A673 (cell line): ENCODE measurements at regions not wholly inside any gene's neighbourhood (a gene's known extent, or its start where the extent isn't known, plus 50 kb on each side); places are given as distances from the start of the nearest gene placed in this dataset.

Experiments used
- BruUV-seq: library from RNA; stranded (reverse); fragments of 400-500 nt; replicated peaks from 2 replicates; lab custom pipeline; 2021; lab: Mats Ljungman, UMichigan
- CTCF ChIA-PET: fragments of 300-600 bp; sonication (Branson Sonifier 250); formaldehyde crosslinking; loops from one replicate; lab custom pipeline; 2022; ENCODE audit warnings: antibody characterized with exemption; lab: Charles Lee
- POLR2A ChIA-PET: fragments of 300-600 bp; sonication (Branson Sonifier 250); formaldehyde crosslinking; loops from one replicate; lab custom pipeline; 2022; ENCODE audit warnings: antibody characterized with exemption; ENCODE audit not compliant: low non-redundant PET; lab: Charles Lee
- DNase-seq: peaks from one replicate; pipeline ENCODE4 v3.0.0-alpha.2; 2015; ENCODE audit warnings: low spot score
- H3K27ac ChIP-seq: fragments of 200-600 bp; sonication (generic); 2 replicates; pipeline ENCODE4 v1.5.1; 2016; ENCODE audit warnings: mixed run types, low read depth, mild to moderate bottlenecking, mixed read lengths, antibody characterized with exemption, low read length; ENCODE audit not compliant: poor library complexity, severe bottlenecking
- H3K27me3 ChIP-seq: fragments of 200-600 bp; sonication (generic); replicated peaks from 2 replicates; pipeline ENCODE4 v1.6.1; 2017; ENCODE audit warnings: mixed run types, low read depth, mild to moderate bottlenecking, mixed read lengths, antibody characterized with exemption, low read length; ENCODE audit not compliant: insufficient read depth, poor library complexity
- H3K36me3 ChIP-seq: fragments of 200-600 bp; sonication (generic); 2 replicates; pipeline ENCODE4 v1.6.1; 2016; ENCODE audit warnings: mixed run types, mild to moderate bottlenecking, mixed read lengths, antibody characterized with exemption, low read length; ENCODE audit not compliant: insufficient read depth, poor library complexity, severe bottlenecking
- H3K4me1 ChIP-seq: fragments of 200-600 bp; sonication (generic); 2 replicates; pipeline ENCODE4 v1.6.1; 2017; ENCODE audit warnings: mixed run types, mild to moderate bottlenecking, mixed read lengths, antibody characterized with exemption, low read length; ENCODE audit not compliant: insufficient read depth, poor library complexity, severe bottlenecking
- H3K4me3 ChIP-seq: fragments of 200-600 bp; sonication (generic); 2 replicates; pipeline ENCODE4 v1.5.1; 2016; ENCODE audit warnings: low read depth, mixed run types, mild to moderate bottlenecking, mixed read lengths, low read length; ENCODE audit not compliant: poor library complexity, severe bottlenecking
- H3K9me3 ChIP-seq: fragments of 200-600 bp; sonication (generic); 2 replicates; pipeline ENCODE4 v1.6.1; 2016; ENCODE audit warnings: mixed run types, low read depth, mild to moderate bottlenecking, mixed read lengths, antibody characterized with exemption, low read length; ENCODE audit not compliant: poor library complexity, severe bottlenecking
- EZH2 ChIP-seq: fragments of 200-600 bp; sonication (generic); IDR thresholded peaks from 2 replicates; pipeline ENCODE4 v1.6.1; 2017; ENCODE audit warnings: borderline replicate concordance, low read depth, mild to moderate bottlenecking, mixed read lengths, antibody characterized with exemption, low read length; ENCODE audit not compliant: poor library complexity, severe bottlenecking
- intact Hi-C: fragments of 100-400 bp; cut with micrococcal nuclease; formaldehyde crosslinking; loops from one replicate; pipeline ENCODE4 v1.10.0; 2022; ENCODE audit not compliant: unreplicated experiment
- TF ChIP-seq, protein P1 (sequence below): fragments of 300-800, 200-600 bp; sonication (generic); conservative IDR thresholded peaks from 2 replicates; pipeline ENCODE4 v1.5.1; 2017; ENCODE audit warnings: low read depth, mild to moderate bottlenecking, antibody characterized with exemption, low read length, moderate library complexity, mixed read lengths

DNA sequence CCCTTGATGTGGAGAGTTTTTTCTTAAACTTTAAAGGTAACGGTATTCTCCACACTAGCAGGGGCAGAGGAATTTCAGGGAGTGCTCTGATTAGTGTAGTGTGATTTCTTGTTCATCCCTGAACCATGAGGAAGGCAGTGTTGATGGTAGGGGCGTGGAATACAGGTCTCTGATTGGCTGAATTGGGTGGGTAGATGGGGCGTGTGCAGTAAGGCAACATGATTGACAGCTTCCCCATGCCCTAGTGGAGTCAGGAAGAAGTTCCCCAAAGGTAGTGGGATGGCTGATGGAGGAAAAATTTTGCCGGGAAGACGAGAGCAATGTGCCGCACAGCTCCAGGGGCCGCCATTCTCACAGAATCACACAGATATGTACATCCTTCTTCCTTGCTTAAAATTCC, 97.4 kb upstream of the SALL4 start:
- ChIA-PET CTCF (no interaction called here), POLR2A (no interaction called here)
- Histone ChIP-seq H3K36me3 (no peaks in the 10 kb centered on the region), H3K27ac (no peak overlapping the region), H3K9me3 (no peaks in the 10 kb centered on the region), H3K4me3 (no peak overlapping the region), H3K4me1 (no peaks in the 10 kb centered on the region), H3K27me3 (no peaks in the 10 kb centered on the region)
- TF ChIP-seq EZH2, result no peak
- TF ChIP-seq, protein P1, sequence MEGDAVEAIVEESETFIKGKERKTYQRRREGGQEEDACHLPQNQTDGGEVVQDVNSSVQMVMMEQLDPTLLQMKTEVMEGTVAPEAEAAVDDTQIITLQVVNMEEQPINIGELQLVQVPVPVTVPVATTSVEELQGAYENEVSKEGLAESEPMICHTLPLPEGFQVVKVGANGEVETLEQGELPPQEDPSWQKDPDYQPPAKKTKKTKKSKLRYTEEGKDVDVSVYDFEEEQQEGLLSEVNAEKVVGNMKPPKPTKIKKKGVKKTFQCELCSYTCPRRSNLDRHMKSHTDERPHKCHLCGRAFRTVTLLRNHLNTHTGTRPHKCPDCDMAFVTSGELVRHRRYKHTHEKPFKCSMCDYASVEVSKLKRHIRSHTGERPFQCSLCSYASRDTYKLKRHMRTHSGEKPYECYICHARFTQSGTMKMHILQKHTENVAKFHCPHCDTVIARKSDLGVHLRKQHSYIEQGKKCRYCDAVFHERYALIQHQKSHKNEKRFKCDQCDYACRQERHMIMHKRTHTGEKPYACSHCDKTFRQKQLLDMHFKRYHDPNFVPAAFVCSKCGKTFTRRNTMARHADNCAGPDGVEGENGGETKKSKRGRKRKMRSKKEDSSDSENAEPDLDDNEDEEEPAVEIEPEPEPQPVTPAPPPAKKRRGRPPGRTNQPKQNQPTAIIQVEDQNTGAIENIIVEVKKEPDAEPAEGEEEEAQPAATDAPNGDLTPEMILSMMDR, result no peak
- intact Hi-C loops, result no loop called here
- no TSS peak for BruUV-seq
- DNase-seq, result no peak

- H3K4me3 ChIP-seq, result no peak overlapping the region
- CTCF ChIA-PET, result no interaction called here
- H3K4me1 ChIP-seq, result no peaks in the 10 kb centered on the region
- intact Hi-C loops, result no loop called here
- H3K36me3 ChIP-seq, result no peaks in the 10 kb centered on the region
- H3K27me3 ChIP-seq, result no peaks in the 10 kb centered on the region
- H3K27ac ChIP-seq, result no peak overlapping the region
- TF ChIP-seq, protein P1, result no peak
- TF ChIP-seq EZH2, result no peak
- BruUV-seq, result no TSS peak
- H3K9me3 ChIP-seq, result no peaks in the 10 kb centered on the region
- POLR2A ChIA-PET, result interaction anchor here (0.6 kb wide), 1 partner anchor 976 kb away, joined by 3 read pairs; no protein-coding TSS in a partner anchor
- DNase-seq, result no peak
Measured at GRCh38 chr20:51898788-51899187, 96.5 kb upstream of the SALL4 start.

DNA sequence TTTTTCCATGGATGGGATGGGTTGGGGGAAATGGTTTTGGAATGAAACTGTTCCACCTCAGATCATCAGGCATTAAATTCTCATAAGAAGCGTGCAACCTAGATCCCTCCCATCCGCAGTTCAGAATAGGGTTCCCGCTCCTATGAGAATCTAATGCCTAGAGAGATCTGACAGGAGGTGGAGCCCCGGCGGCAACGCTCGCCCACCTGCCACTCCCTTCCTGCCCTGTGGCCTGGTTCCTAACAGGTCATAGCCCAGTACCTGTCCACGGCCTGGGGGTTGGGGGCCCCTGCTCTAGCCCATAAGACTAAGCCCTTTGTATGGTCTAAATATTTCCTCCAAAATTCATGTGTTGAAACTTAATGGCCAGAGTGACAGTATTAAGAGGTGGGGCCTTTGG, 92.3 kb upstream of the SALL4 start:
- Histone ChIP-seq H3K27me3 (no peaks in the 10 kb centered on the region), H3K36me3 (no peaks in the 10 kb centered on the region), H3K27ac (no peak overlapping the region), H3K4me3 (no peak overlapping the region), H3K9me3 (no peaks in the 10 kb centered on the region), H3K4me1 (no peaks in the 10 kb centered on the region)
- no TSS peak for BruUV-seq
- TF ChIP-seq EZH2, result no peak
- TF ChIP-seq, protein P1, result no peak
- POLR2A ChIA-PET, result no interaction called here
- no peak for DNase-seq
- CTCF ChIA-PET, result no interaction called here
- intact Hi-C loops, result no loop called here
